ENCODE measurements at regions not wholly inside any gene's neighbourhood (a gene's known extent, or its start where the extent isn't known, plus 50 kb on each side); places are given as distances from the start of the nearest gene placed in this dataset.

DNA sequence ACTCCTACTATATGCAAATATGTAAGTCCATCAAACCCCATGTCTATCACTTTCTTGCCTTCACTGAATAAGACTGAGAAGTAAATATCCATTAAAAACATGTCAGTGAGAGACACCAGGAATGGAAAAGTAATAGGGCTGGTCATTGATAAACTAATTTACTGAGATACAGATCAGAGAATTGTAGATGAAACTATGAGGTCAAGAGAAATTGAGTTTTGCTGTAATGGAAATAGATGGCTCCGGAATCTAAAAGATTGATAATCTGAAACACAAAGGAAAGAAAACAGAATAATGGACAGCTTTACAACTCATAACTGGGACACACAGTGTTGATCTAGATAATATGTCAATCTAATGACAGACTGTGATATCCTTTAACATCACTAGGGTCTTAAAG is 1018.3 kb upstream of the RAG2 start:
- H3K36me3 ChIP-seq: no peaks in the 10 kb centered on the region
- H3K9me3 ChIP-seq: peaks cover 3% of the 10 kb centered on the region; the same call in 1 of the 2 replicates
- no peak overlapping the region for H3K4me3 ChIP-seq
- no peaks in the 10 kb centered on the region for H3K27me3 ChIP-seq
- DNase-seq: no peak

DNA sequence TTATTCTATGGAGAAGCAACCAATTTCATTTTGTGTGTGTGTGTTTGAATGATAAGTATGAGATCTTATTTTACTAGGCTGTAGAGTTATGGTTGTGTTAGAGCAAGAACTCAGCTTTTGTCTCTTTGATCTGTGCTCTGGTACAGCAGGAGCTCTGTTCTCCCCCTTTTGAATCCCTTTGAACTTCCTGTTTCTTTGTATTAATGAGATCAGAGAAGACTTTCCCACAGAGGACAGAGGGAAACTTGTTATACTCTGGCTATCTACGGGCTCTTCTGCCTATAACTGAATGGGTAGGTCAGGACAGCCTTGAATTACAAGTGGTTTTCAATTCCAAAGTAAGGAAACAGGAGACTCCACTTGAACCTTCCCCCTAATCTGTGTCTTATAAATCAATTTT is 1015.0 kb upstream of the RAG2 start:
- no peak for DNase-seq
- Histone ChIP-seq H3K4me3 (no peak overlapping the region), H3K36me3 (no peaks in the 10 kb centered on the region), H3K9me3 (peaks cover 3% of the 10 kb centered on the region; the same call in 1 of the 2 replicates), H3K27me3 (no peaks in the 10 kb centered on the region)

DNA sequence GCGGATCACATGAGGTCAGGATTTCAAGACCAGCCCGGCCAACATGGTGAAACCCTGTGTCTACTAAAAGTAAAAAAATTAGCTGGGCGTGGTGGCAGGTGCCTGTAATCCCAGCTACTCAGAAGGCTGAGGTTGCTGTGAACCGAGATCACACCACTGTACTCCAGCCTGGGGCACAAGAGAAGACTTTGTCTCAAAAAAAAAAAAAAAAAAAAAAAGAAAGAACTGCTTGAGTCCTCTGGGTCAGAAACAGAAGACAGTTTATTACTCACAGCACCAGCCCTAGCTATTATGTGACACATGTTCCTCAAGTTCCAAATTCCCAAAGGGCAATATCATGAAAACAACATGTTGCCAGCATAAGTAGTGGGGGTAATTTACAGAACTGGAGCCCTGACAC is 1014.1 kb upstream of the RAG2 start:
- peaks cover 3% of the 10 kb centered on the region; the same call in 1 of the 2 replicates for H3K9me3 ChIP-seq
- H3K36me3 ChIP-seq: no peaks in the 10 kb centered on the region
- no peaks in the 10 kb centered on the region for H3K27me3 ChIP-seq
- no peak for DNase-seq
- no peak overlapping the region for H3K4me3 ChIP-seq

DNA sequence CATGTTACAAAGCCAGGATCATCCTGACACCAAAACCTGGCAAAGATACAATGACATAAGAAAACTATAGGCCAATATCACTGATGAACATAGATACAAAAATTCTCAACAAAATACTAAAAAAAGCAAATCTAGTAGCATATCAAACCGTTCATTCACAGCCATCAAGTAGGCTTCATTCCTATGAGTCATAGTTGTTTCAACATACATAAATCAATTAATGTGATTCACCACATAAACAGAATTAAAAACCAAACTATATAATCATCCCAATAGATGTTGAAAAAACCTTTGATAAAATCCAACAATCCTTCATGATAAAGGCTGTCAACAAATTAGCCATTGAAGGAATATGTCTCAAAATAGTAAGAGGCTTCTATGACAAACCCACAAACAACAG is 1007.2 kb upstream of the RAG2 start:
- no peaks in the 10 kb centered on the region for H3K36me3 ChIP-seq
- no peaks in the 10 kb centered on the region for H3K27me3 ChIP-seq
- no peak for DNase-seq
- peaks cover 6% of the 10 kb centered on the region; the same call in 1 of the 2 replicates for H3K9me3 ChIP-seq
- H3K4me3 ChIP-seq: no peak overlapping the region

DNA sequence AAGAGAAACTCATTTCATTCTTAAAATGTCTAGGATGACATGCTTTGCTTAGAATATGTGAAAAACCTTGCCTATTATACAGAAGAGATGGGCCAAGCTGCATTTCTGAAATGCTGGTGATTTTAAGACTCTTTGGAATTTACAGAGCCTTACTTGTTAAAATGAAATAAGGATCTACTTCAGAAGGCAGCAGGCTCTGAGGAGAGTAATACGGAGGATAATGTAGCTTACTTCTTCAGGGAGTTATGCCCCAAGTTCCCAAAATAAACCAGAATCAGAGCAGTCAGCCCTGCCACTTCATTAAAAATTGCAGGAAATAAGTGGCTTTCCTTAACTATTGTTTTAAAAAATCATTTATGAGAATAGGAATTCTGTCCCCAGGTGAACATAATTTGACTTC is 1000.3 kb upstream of the RAG2 start:
- H3K27me3 ChIP-seq: no peaks in the 10 kb centered on the region
- no peaks in the 10 kb centered on the region for H3K36me3 ChIP-seq
- peaks cover 3% of the 10 kb centered on the region; the same call in 1 of the 2 replicates for H3K9me3 ChIP-seq
- no peak overlapping the region for H3K4me3 ChIP-seq
- no peak for DNase-seq

DNA sequence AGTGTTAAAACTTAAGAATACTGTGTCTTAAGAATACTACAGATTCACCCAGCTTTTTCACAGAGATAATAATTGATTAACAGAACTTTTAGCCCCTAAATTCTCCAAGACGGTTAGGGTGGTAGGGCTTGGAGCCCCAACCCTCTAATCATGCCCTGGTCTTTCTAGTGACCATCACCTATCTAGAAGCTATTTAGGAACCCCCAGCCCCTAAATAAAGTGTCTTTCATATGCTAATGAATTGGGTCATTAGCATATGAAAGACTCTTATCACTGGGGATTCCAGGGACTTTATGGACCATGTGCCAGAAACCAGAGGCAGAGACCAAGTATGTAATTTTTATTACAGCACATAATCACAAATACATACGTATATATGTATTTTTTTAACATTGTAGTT is 999.7 kb upstream of the RAG2 start:
- H3K9me3 ChIP-seq: peaks cover 1% of the 10 kb centered on the region; the same call in 1 of the 2 replicates
- no peaks in the 10 kb centered on the region for H3K36me3 ChIP-seq
- DNase-seq: no peak
- H3K27me3 ChIP-seq: no peaks in the 10 kb centered on the region
- no peak overlapping the region for H3K4me3 ChIP-seq

DNA sequence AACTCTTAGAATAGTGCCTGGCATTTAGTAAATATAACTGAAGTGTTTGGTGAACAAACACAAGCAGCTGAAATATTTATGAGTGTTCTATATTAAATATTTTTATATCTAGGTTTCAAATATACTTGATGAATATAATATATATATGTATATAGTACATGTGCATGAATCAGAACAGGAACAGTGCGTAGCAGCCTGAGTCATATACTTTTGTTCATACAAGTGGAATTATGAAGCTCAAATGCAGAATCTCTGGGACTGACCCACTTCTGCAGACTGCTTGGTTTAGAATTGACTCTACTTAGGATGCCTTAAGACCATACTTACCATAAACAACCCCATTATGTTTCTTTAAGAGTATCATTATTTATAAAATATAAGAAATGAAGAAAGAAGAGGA is 997.8 kb upstream of the RAG2 start:
- Histone ChIP-seq H3K9me3 (no peaks in the 10 kb centered on the region; the same call in 1 of the 2 replicates), H3K36me3 (no peaks in the 10 kb centered on the region), H3K4me3 (no peak overlapping the region), H3K27me3 (no peaks in the 10 kb centered on the region)
- no peak for DNase-seq

DNA sequence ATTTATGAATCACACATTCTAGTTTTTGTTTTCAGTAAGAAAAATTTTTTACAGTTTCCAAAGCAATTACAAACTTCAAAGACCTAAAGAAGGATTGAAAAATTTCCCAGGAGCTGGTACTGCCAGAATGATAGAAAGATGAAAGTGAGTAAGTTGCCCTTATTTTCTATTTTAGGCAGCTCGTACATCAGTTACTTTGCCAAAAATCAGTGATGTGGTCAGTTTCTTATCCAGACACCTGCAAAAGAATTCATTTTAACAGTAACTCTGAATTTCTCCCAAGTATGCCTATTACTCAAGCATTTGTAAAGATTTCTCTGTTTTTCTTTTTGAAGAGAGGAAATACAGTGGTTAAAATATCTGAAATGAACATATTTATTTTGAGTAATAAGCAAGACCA is 976.3 kb upstream of the RAG2 start:
- no peaks in the 10 kb centered on the region for H3K27me3 ChIP-seq
- H3K4me3 ChIP-seq: no peak overlapping the region
- peaks cover 11% of the 10 kb centered on the region for H3K9me3 ChIP-seq
- DNase-seq: no peak
- no peaks in the 10 kb centered on the region for H3K36me3 ChIP-seq

DNA sequence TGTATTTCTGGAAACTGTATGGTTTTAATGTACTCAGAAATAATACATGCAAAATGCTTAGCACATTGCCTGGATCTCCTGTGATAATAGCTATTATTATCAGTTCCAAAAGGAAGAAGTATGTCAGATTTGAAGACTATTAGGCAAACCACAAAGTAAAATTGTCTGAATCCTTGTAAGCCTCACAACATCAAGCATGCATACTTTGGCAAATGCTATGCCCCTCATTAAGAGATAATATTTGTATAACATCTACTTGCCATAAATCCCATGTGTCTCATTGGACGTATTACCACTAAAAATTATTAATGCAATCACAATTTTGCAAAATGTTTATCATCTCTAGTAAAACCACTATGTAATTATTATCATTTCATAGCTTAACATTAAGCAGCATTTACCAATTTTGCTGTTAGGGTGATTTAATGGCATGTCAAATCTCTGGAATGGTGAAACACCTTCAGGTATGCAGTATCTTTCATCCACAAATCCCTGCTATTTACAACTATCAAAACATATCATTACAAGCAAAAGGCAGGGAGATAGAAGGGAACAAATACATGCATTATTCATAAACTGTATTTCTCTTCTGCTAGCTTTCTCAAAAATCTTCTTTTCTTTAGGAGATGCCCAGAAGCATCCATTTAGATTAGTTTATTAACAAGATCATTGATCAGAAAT is 974.6 kb upstream of the RAG2 start:
- Histone ChIP-seq H3K36me3 (no peaks in the 10 kb centered on the region), H3K9me3 (peaks cover 6% of the 10 kb centered on the region; the same call in 1 of the 2 replicates), H3K27me3 (no peaks in the 10 kb centered on the region), H3K4me3 (no peak overlapping the region)
- DNase-seq: no peak

DNA sequence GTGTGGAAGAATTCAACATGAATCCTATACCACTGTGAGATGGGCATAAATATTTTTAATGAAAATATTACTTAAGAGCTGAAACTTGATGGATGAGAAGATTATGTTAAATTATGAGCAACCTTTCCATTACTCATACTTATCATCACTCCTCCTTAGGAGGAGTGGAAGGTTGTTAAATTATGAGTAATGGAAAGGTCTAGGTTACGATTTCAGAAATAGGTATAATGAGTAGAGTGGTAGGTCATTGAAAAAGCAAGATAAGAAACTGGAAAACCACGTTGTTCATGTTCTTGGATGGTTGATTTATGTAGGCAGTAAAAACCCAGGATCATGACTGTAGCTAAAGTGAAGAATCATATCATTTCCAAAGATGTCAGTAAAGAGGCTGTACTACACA is 973.2 kb upstream of the RAG2 start:
- no peak overlapping the region for H3K4me3 ChIP-seq
- no peaks in the 10 kb centered on the region for H3K36me3 ChIP-seq
- no peaks in the 10 kb centered on the region for H3K9me3 ChIP-seq
- DNase-seq: no peak
- H3K27me3 ChIP-seq: no peaks in the 10 kb centered on the region

DNA sequence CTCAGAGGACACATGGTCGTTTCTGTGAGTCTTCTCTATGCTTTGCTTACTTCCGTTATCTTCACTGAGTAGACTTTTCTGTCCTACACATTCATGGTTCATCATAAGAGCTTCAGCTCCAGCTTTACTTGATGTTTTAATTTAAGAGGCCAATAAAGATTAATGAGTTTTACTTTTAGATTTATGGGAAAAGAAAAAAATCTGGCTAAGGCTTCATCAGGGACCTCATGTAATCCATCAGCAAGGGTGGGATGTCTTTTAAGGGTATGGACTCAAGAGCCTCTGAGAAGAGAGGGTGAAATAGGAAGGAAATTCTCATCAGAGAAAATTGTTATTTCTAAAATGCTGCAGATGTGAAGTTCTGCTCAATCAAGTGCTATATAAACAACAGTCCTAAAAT is 963.0 kb upstream of the RAG2 start:
- Histone ChIP-seq H3K4me3 (no peak overlapping the region), H3K9me3 (no peaks in the 10 kb centered on the region), H3K36me3 (no peaks in the 10 kb centered on the region), H3K27me3 (no peaks in the 10 kb centered on the region)
- no peak for DNase-seq

DNA sequence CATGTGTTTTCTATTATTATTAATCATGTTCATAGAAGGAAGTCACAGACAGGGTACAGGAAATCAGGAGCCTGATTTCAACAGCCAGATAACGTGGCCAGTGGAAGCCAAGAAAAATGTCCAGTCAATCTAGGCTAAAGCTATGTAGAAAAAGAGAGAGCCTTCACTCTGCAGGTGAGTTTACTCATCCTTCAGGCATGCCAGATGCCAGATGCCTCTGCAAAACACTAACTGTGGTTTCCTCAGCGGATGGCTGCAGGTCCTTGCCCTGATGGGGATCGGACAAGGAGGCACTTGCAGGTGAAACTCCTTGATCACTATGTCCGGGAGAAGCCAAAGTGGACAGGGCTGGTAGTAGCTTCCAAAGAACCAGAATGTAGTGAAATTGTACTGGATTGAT is 962.3 kb upstream of the RAG2 start:
- H3K9me3 ChIP-seq: no peaks in the 10 kb centered on the region
- no peak for DNase-seq
- H3K27me3 ChIP-seq: no peaks in the 10 kb centered on the region
- H3K36me3 ChIP-seq: no peaks in the 10 kb centered on the region
- H3K4me3 ChIP-seq: no peak overlapping the region

DNA sequence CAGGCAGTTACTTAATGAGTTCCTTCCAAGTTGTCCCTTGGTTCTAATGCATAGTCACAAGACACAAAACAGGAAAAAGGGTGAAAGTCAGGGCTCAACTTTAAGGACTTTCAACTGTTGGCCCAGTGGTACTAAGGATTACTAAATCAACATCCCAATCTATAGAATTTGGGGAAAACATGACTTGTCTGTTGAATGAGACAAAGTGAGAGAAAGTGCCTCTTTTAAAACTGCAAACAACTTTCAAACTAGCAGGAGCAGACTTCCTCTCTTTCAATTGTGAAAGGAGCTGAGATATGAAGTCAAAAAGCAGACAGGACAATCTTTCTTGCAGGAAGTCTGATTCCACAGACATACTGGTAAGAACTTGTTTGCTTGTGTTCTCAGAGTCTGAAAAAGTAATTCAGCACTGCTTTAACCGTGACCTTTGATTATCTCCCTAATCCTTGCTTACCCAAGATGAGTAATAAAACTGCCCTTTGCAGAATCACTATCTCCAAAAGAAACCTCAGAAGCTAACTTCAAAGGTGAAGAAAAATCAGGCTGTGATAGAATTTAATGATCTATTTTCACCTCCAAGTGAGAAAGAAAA is 960.7 kb upstream of the RAG2 start:
- Histone ChIP-seq H3K4me3 (no peak overlapping the region), H3K27me3 (no peaks in the 10 kb centered on the region), H3K9me3 (no peaks in the 10 kb centered on the region), H3K36me3 (no peaks in the 10 kb centered on the region)
- DNase-seq: no peak

DNA sequence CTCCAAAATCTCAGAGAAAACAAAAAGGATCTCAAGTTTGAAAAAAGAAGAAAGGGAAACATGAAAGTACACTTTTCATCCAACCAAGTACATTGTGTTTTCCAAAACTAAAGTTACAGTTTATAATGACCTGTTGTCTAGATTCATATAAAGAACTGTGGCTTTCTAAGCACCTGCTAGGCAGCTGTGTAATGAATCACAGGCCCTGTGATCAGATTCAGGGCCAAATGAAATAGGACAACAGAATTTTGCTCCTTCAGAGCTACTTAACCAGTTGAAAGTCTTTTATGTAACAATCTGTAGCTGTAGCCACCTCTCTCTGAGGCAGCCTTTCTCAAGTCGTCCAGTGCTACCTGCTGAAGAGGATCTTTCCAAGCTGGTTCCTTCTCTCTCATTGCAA is 960.0 kb upstream of the RAG2 start:
- H3K27me3 ChIP-seq: no peaks in the 10 kb centered on the region
- H3K4me3 ChIP-seq: no peak overlapping the region
- no peaks in the 10 kb centered on the region for H3K9me3 ChIP-seq
- H3K36me3 ChIP-seq: no peaks in the 10 kb centered on the region
- no peak for DNase-seq

DNA sequence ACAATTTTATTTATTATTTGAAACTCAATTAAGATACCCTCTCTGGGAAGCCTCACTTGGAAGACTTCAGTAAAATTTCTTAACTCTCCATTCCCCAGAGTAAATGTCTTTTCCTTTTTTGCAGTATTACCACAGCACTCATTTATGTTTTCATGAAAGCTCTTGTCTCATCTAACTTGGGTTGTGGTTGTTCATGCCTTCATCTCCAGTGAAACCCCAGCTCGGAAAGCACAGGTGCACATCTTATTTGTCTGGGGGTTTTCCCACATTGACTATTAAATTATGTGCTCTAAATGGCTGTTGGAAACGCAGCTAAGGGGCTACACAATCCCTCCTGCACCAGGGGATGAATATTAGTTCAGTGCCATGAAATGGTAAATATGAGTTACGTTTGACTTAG is 954.2 kb upstream of the RAG2 start:
- DNase-seq: no peak
- no peaks in the 10 kb centered on the region for H3K9me3 ChIP-seq
- H3K36me3 ChIP-seq: no peaks in the 10 kb centered on the region
- no peaks in the 10 kb centered on the region for H3K27me3 ChIP-seq
- no peak overlapping the region for H3K4me3 ChIP-seq

DNA sequence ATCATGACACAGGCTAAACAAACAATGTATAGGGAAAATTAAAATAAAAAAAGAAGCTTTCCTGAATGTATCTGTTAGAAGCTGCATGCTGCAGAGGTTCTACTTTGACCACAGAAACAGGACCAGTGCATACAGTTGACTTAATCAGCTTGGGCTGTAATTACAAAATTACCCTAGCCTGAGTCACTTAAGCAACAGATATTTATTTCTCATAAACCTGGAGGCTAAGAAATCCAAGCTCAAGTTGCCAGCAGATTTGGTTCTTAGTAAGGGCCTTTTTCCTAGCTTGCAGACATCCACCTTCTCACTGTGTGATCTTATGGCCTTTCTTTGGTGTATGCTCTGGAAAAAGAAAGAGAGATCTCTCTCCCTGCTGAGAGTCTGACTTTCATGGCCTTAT is 946.5 kb upstream of the RAG2 start:
- no peak overlapping the region for H3K4me3 ChIP-seq
- 0 out of 2 replicates have a peak, but pooled peaks cover 4% of the 10 kb centered on the region for H3K9me3 ChIP-seq
- H3K36me3 ChIP-seq: no peaks in the 10 kb centered on the region
- no peak for DNase-seq
- no peaks in the 10 kb centered on the region for H3K27me3 ChIP-seq

DNA sequence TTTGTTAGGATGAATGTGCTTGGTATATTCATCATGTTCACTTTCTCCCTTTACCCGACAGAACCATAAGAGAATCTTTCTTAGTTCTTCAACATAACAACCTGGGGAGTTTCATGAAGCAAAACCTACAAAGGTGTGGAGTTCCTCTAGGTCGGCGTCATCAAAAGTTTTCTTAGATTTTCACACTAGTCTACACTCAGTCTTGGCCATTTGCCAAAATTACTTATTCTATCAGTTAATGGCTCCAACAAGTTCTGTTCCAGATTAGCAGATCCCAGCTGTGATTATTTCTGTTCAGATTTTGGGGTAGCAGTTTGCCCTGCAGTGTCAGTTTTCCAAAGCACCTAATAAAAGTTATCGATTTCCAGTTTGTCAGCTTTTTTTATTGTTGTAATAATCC is 935.8 kb upstream of the RAG2 start:
- Histone ChIP-seq H3K9me3 (peaks cover 4% of the 10 kb centered on the region), H3K4me3 (no peak overlapping the region), H3K36me3 (no peaks in the 10 kb centered on the region), H3K27me3 (no peaks in the 10 kb centered on the region)
- no peak for DNase-seq

DNA sequence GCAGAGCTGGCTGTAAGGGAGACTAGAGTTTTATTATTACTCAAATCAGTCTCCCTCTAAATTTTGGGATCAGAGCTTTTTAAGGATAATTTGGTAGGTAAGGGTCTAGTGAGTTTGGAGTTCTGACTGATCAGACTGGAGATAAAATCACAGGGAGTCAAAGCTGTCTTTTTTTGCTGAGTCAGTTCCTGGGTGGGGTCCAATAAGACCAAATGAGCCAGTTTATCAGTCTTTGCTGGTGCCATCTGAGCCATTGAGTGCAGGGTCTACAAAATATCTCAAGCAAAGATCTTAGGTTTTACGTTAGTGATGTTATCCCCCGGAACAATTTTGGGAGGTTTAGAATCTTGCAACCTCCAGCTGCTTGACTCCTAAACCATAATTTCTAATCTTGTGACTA is 935.1 kb upstream of the RAG2 start:
- DNase-seq: no peak
- Histone ChIP-seq H3K27me3 (no peaks in the 10 kb centered on the region), H3K36me3 (no peaks in the 10 kb centered on the region), H3K9me3 (peaks cover 4% of the 10 kb centered on the region), H3K4me3 (no peak overlapping the region)
